Esophagus muscularis mucosa (tissue), 3 donors: ENCODE measurements at regions not wholly inside any gene's neighbourhood (a gene's known extent, or its start where the extent isn't known, plus 50 kb on each side); places are given as distances from the start of the nearest gene placed in this dataset.

Experiments used
- POLR2A ChIP-seq: fragments of 450-650 bp; IDR thresholded peaks from one replicate; pipeline ENCODE4 v1.6.1; 2017; ENCODE audit warnings: antibody characterized with exemption, moderate library complexity, mild to moderate bottlenecking, low read depth
- TF ChIP-seq, protein P1 (sequence below), 3 experiments: fragments of 200-600 bp in 2 of 3; fragments of 450-650 bp in 1 of 3; sonication (generic) in 2 of 3; IDR thresholded peaks; one replicate each; pipeline ENCODE4 v1.5.1; 2017 to 2019; ENCODE audit warnings: antibody characterized with exemption in 3 of 3, mild to moderate bottlenecking in 2 of 3, moderate library complexity in 1 of 3

DNA sequence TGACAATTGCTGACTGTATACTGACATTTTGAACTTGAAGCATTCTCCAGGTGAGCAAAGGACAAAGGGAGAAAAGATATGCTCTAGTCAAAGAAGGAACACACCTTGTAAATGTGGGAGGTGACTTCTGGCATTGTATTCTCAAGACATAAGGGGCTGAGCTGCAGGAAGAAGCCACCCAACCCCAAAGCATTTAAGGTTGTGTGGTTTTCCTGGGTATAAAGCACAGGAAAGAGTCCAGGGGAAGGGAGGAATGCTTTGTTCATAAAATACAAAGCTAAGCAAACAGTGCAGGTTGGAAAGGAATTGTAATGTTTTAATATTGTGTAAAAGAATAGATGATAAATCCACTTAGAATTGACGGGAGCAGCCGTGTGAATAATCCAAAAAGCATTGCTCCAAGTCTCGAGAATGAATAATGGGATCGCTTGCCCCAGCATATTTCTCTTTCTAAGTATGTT lies 102.4 kb upstream of the LRIG1 start:
- no peak for TF ChIP-seq POLR2A
- TF ChIP-seq, protein P1, sequence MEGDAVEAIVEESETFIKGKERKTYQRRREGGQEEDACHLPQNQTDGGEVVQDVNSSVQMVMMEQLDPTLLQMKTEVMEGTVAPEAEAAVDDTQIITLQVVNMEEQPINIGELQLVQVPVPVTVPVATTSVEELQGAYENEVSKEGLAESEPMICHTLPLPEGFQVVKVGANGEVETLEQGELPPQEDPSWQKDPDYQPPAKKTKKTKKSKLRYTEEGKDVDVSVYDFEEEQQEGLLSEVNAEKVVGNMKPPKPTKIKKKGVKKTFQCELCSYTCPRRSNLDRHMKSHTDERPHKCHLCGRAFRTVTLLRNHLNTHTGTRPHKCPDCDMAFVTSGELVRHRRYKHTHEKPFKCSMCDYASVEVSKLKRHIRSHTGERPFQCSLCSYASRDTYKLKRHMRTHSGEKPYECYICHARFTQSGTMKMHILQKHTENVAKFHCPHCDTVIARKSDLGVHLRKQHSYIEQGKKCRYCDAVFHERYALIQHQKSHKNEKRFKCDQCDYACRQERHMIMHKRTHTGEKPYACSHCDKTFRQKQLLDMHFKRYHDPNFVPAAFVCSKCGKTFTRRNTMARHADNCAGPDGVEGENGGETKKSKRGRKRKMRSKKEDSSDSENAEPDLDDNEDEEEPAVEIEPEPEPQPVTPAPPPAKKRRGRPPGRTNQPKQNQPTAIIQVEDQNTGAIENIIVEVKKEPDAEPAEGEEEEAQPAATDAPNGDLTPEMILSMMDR (IDR thresholded peaks at IDR 0.05) = no peak
